Fibroblast of lung (primary cell): ENCODE measurements at regions not wholly inside any gene's neighbourhood (a gene's known extent, or its start where the extent isn't known, plus 50 kb on each side); places are given as distances from the start of the nearest gene placed in this dataset.
A peak's percentile ranks its signal among the peaks of the same experiment; 100 is the strongest.

Source experiments
- DNase-seq, 2 donors: peaks; one replicate each; pipeline versions ENCODE4 v3.0.0 to v3.0.0-alpha.2; 2010; ENCODE audit warnings: low read depth in 2 of 2
- H2AFZ ChIP-seq: 2 replicates; pipeline ENCODE4 v1.5.1; 2012; ENCODE audit warnings: low read length, control low read depth, inconsistent platforms
- H3K27ac ChIP-seq: 2 replicates; pipeline ENCODE4 v1.5.1; 2011; ENCODE audit warnings: low read length, control low read depth; ENCODE audit not compliant: insufficient read depth
- H3K27me3 ChIP-seq: 2 replicates; pipeline ENCODE4 v1.5.1; 2011; ENCODE audit warnings: mild to moderate bottlenecking, low read length; ENCODE audit not compliant: control insufficient read depth, insufficient read depth
- H3K36me3 ChIP-seq: 2 replicates; pipeline ENCODE4 v1.5.1; 2011; ENCODE audit warnings: low read length; ENCODE audit not compliant: control insufficient read depth, insufficient read depth
- H3K4me1 ChIP-seq: 2 replicates; pipeline ENCODE4 v1.5.1; 2011; ENCODE audit warnings: low read length; ENCODE audit not compliant: control insufficient read depth, insufficient read depth; ENCODE audit errors: extremely low read depth
- H3K4me2 ChIP-seq: 2 replicates; pipeline ENCODE4 v1.5.1; 2011; ENCODE audit warnings: low read length, control low read depth; ENCODE audit not compliant: insufficient read depth; ENCODE audit errors: extremely low read depth
- H3K4me3 ChIP-seq, 4 experiments: fragments of 200-600 bp in 1 of 4; sonication (generic) in 1 of 4; replicated peaks in 1 of 4; 2 replicates each; pipeline ENCODE4 v1.5.1; 2011 to 2016; ENCODE audit warnings: low read length in 4 of 4, low read depth in 3 of 4, mild to moderate bottlenecking in 3 of 4, control low read depth in 2 of 4, inconsistent platforms in 1 of 4, mixed read lengths in 1 of 4; ENCODE audit not compliant: insufficient read depth in 1 of 4; ENCODE audit errors: control extremely low read depth in 1 of 4
- H3K79me2 ChIP-seq: 2 replicates; pipeline ENCODE4 v1.5.1; 2012; ENCODE audit warnings: mild to moderate bottlenecking, low read length, inconsistent platforms; ENCODE audit not compliant: control insufficient read depth, insufficient read depth
- H3K9ac ChIP-seq: 2 replicates; pipeline ENCODE4 v1.5.1; 2011; ENCODE audit warnings: mild to moderate bottlenecking, low read length, control low read depth; ENCODE audit not compliant: insufficient read depth
- H3K9me3 ChIP-seq: 2 replicates; pipeline ENCODE4 v1.5.1; 2012; ENCODE audit warnings: low read depth, low read length; ENCODE audit not compliant: control insufficient read depth, insufficient read depth
- H4K20me1 ChIP-seq: 2 replicates; pipeline ENCODE4 v1.5.1; 2011; ENCODE audit warnings: low read length; ENCODE audit not compliant: control insufficient read depth, insufficient read depth; ENCODE audit errors: extremely low read depth
- CTCF ChIP-seq, 2 donors: IDR thresholded peaks in 1 of 2; conservative IDR thresholded peaks in 1 of 2; 1 replicate in 1 of 2; 2 replicates in 1 of 2; pipeline ENCODE4 v1.5.1; 2011 to 2012; ENCODE audit warnings: low read length in 2 of 2, control low read depth in 1 of 2, inconsistent platforms in 1 of 2, low read depth in 1 of 2, mild to moderate bottlenecking in 1 of 2
- EZH2 ChIP-seq: IDR thresholded peaks from 2 replicates; pipeline ENCODE4 v1.5.1; 2012; ENCODE audit warnings: low read length, control low read depth, mild to moderate bottlenecking; ENCODE audit errors: missing control alignments

- Histone ChIP-seq H3K4me2 (no peak overlapping the region), H2AFZ (no peak overlapping the region), H3K9me3 (no peaks in the 10 kb centered on the region), H3K4me3 (no peak overlapping the region), H3K9ac (no peak overlapping the region), H4K20me1 (no peaks in the 10 kb centered on the region), H3K27ac (no peak overlapping the region), H3K36me3 (no peaks in the 10 kb centered on the region), H3K79me2 (no peaks in the 10 kb centered on the region), H3K4me1 (no peaks in the 10 kb centered on the region), H3K27me3 (peaks cover 8% of the 10 kb centered on the region)
- no peak for TF ChIP-seq CTCF (conservative IDR thresholded peaks at IDR 0.05 in 1 of 2, IDR thresholded peaks at IDR 0.05 in 1 of 2; ENCODE audit: low read depth in 1 of 2, low read length in 2 of 2)
- no peak for TF ChIP-seq EZH2
- no peak for DNase-seq
Observed at GRCh38 chr7:149696280-149696679, 77.1 kb downstream of the ZNF467 start.

GRCh38 chr7:149692557-149692982 lies 80.8 kb downstream of the ZNF467 start:
- Histone ChIP-seq H2AFZ (no peak overlapping the region), H4K20me1 (no peaks in the 10 kb centered on the region), H3K9ac (no peak overlapping the region), H3K79me2 (no peaks in the 10 kb centered on the region), H3K9me3 (no peaks in the 10 kb centered on the region), H3K27me3 (peaks cover 15% of the 10 kb centered on the region), H3K4me2 (peak overlapping the region; percentile 51), H3K4me3 (peak overlapping the region in 2 of 4 experiments; percentile 27 to 38), H3K27ac (no peak overlapping the region), H3K4me1 (no peaks in the 10 kb centered on the region), H3K36me3 (no peaks in the 10 kb centered on the region)
- TF ChIP-seq EZH2 (peak; percentile 49), CTCF (conservative IDR thresholded peaks at IDR 0.05 in 1 of 2, IDR thresholded peaks at IDR 0.05 in 1 of 2; ENCODE audit: low read depth in 1 of 2, low read length in 2 of 2) (no peak)
- DNase-seq = no peak

GRCh38 chr7:149692056-149692455 lies 81.3 kb downstream of the ZNF467 start:
- Histone ChIP-seq H3K9me3 (no peaks in the 10 kb centered on the region), H4K20me1 (no peaks in the 10 kb centered on the region), H3K36me3 (no peaks in the 10 kb centered on the region), H2AFZ (no peak overlapping the region), H3K4me2 (no peak overlapping the region), H3K9ac (no peak overlapping the region), H3K27me3 (peaks cover 15% of the 10 kb centered on the region), H3K27ac (no peak overlapping the region), H3K4me1 (no peaks in the 10 kb centered on the region), H3K4me3 (peak overlapping the region in 1 of 4 experiments; percentile 13), H3K79me2 (no peaks in the 10 kb centered on the region)
- no peak for DNase-seq
- no peak for TF ChIP-seq EZH2
- TF ChIP-seq CTCF (conservative IDR thresholded peaks at IDR 0.05 in 1 of 2, IDR thresholded peaks at IDR 0.05 in 1 of 2; ENCODE audit: low read depth in 1 of 2, low read length in 2 of 2) = no peak
